Chondrocyte (in vitro differentiated cells): ENCODE measurements at regions not wholly inside any gene's neighbourhood (a gene's known extent, or its start where the extent isn't known, plus 50 kb on each side); places are given as distances from the start of the nearest gene placed in this dataset.
"Not testable (repeated sequence)": the region's sequence is repeated elsewhere in the genome, so short reads cannot be mapped to it uniquely, and the experiment has no call there.

ENCODE experiments used
- DNase-seq: peaks from one replicate; pipeline ENCODE4 v3.0.0; 2021; ENCODE audit warnings: mixed read lengths, low spot score
- H3K27ac Mint-ChIP-seq: one replicate; pipeline ENCODE4 v1.8.0; 2021; ENCODE audit warnings: mild to moderate bottlenecking, moderate library complexity, mixed read lengths; ENCODE audit not compliant: unreplicated experiment
- H3K27me3 Mint-ChIP-seq: 2 replicates; pipeline ENCODE4 v1.8.0; 2021; ENCODE audit warnings: low read depth, mixed read lengths
- H3K36me3 Mint-ChIP-seq: 2 replicates; pipeline ENCODE4 v1.8.0; 2021; ENCODE audit warnings: low read depth, mixed read lengths
- H3K4me1 Mint-ChIP-seq: 2 replicates; pipeline ENCODE4 v1.8.0; 2021; ENCODE audit warnings: low read depth, mild to moderate bottlenecking, mixed read lengths
- H3K4me3 Mint-ChIP-seq: one replicate; pipeline ENCODE4 v1.8.0; 2021; ENCODE audit warnings: mild to moderate bottlenecking, moderate library complexity, mixed read lengths; ENCODE audit not compliant: unreplicated experiment
- H3K9me3 Mint-ChIP-seq: 2 replicates; pipeline ENCODE4 v1.8.0; 2021; ENCODE audit warnings: low read depth, mixed read lengths
- TF ChIP-seq, protein P1 (sequence below): fragments of 200-600 bp; sonication (generic); IDR thresholded peaks from 2 replicates; pipeline ENCODE4 v1.5.0; 2021; ENCODE audit warnings: antibody characterized with exemption, mild to moderate bottlenecking, moderate library complexity

DNA sequence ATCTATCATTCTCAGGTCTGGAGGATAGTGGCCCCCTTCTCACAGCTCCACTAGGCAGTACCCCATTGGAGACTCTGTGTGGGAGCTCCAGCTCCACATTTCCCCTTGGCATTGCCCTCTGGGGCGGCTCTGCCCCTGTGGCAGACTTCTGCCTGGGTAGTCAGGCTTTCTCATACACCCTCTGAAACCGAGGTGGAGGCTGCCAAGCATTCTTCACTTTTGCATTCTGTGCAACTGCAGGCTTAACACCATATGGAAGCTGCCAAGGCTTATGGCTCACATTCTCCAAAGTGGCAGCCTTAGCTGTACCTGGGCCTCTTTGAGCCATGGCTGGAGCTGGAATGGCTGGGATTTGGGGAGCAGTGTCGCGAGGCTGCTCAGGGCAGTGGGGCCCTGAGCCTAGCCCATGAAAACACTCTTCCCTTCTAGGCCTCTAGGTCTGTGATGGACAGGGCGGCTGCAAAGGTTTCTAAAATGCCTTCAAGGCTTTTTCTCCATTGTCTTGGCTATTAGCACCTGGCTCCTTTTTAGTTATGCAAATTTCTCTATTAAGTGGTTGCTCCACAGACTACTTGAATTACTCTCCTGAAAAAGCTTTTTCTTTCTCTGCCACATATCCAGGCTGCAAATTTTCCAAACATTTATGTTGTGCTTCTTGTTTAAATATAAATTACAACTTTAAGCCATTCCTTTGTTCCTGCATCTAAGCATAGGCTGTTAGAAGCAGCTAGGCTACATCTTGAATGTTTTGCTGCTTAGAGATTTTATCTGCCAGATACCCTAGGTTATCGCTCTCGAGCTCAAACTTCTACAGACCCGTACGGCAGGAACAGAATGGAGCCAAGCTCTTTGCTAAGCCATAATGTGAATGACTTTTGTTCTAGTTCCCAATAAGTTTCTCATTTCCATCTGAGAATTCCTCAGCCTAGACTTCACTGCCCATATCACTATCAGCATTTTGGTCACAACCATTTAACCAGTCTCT, 206.5 kb downstream of the CPS1 start:
- no peak for DNase-seq
- Mint-ChIP-seq H3K27me3 (peaks cover 2% of the 10 kb centered on the region), H3K9me3 (peaks cover 4% of the 10 kb centered on the region), H3K4me3 (no peak overlapping the region), H3K36me3 (no peaks in the 10 kb centered on the region), H3K4me1 (no peaks in the 10 kb centered on the region), H3K27ac (no peak overlapping the region)
- TF ChIP-seq, protein P1, sequence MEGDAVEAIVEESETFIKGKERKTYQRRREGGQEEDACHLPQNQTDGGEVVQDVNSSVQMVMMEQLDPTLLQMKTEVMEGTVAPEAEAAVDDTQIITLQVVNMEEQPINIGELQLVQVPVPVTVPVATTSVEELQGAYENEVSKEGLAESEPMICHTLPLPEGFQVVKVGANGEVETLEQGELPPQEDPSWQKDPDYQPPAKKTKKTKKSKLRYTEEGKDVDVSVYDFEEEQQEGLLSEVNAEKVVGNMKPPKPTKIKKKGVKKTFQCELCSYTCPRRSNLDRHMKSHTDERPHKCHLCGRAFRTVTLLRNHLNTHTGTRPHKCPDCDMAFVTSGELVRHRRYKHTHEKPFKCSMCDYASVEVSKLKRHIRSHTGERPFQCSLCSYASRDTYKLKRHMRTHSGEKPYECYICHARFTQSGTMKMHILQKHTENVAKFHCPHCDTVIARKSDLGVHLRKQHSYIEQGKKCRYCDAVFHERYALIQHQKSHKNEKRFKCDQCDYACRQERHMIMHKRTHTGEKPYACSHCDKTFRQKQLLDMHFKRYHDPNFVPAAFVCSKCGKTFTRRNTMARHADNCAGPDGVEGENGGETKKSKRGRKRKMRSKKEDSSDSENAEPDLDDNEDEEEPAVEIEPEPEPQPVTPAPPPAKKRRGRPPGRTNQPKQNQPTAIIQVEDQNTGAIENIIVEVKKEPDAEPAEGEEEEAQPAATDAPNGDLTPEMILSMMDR, result no peak

DNA sequence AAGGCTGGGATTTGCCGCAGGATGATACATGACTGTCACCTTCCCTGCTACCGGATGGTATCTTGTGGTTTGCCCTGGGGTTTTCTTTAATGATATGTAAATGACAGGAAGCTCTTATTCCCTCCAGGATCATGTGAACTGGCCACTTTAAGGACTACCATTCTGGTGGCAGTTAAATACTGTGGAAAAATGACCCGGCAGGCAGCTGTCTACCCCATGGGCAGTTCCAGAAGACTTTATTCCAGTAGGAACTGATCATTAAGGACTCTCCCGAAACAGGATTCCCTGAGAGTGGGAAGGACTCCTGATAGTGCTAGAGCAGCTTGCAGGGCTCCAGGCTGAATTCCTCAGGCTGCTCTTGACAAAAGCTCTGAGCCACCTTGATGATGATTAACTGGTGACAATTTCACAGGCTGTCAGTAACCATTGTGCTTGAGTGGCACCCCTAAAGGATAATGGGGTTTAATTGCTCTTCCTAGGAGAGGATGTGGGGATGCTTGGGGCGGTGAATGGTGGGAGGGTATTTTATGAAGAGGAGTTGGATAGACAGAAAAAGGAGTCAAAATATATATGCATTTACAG, 212.0 kb downstream of the CPS1 start:
- H3K27ac Mint-ChIP-seq, result no peak overlapping the region
- H3K9me3 Mint-ChIP-seq, result peaks cover 16% of the 10 kb centered on the region
- TF ChIP-seq, protein P1, result no peak
- DNase-seq, result no peak
- peaks cover 4% of the 10 kb centered on the region for H3K27me3 Mint-ChIP-seq
- H3K4me3 Mint-ChIP-seq, result no peak overlapping the region
- H3K4me1 Mint-ChIP-seq, result no peaks in the 10 kb centered on the region
- H3K36me3 Mint-ChIP-seq, result no peaks in the 10 kb centered on the region

DNA sequence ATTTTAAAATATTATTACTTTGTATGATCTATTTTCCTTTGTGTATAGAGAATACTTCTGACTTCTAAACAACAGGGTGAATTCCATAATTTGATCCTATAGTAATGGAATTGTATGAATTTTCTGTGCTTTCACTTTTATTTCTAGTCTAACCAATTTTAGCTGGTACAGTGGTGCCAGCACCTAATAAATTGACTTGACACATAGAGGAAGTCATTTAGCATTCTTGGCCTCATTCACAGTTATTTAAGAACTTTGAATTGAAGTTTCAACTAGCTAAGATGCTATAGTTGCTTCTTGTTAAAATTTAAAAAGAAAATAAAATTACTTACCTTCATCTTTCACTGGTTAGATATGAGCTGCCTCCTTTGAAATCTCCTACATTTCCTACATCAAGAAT, 220.4 kb downstream of the CPS1 start:
- TF ChIP-seq, protein P1, result no peak
- Mint-ChIP-seq H3K4me3 (no peak overlapping the region), H3K9me3 (peaks cover 6% of the 10 kb centered on the region), H3K36me3 (no peaks in the 10 kb centered on the region), H3K27ac (no peak overlapping the region), H3K4me1 (no peaks in the 10 kb centered on the region), H3K27me3 (peaks cover 4% of the 10 kb centered on the region)
- DNase-seq, result no peak

DNA sequence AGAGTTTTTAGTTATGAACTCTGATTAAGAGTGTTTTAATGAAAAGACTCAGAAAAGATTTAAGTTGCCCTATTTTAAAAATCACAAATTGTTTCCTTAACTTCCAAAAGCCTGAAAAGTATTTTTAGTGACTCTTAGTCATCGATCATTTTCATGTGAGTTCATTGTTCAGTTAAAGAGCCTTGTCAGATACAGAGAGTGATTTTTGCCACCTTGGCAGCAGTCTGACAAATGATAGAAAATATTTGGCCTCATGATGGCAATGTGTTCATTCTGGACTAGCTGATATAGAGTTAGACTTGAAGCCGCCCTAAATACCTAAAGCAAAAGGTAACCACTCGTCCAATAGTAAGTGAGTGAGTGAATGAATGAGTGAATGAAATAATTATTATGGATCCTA, 225.8 kb downstream of the CPS1 start:
- Mint-ChIP-seq H3K4me1 (no peaks in the 10 kb centered on the region), H3K27ac (no peak overlapping the region), H3K27me3 (no peaks in the 10 kb centered on the region), H3K9me3 (no peaks in the 10 kb centered on the region), H3K36me3 (no peaks in the 10 kb centered on the region), H3K4me3 (no peak overlapping the region)
- TF ChIP-seq, protein P1, result no peak
- no peak for DNase-seq

DNA sequence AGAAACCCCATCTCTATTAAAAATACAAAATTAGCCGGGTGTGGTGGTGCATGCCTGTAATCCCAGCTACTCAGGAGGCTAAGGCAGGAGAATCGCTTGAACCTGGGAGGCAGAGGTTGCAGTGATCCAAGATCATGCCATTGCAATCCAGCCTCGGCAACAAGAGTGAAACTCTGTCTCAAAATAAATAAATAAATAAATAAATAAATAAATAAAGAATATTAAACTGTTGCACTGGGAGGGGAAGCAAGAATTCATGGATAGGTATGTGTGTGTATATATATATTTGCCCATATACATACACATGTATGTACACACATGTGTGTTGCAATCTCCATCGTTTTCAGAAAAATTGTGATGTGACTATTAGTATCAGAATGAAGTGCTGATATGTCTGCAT, 231.4 kb downstream of the CPS1 start:
- H3K4me3 Mint-ChIP-seq, H3K36me3 Mint-ChIP-seq, H3K4me1 Mint-ChIP-seq, H3K9me3 Mint-ChIP-seq, DNase-seq, H3K27ac Mint-ChIP-seq, H3K27me3 Mint-ChIP-seq: not testable (repeated sequence)
